Glutamatergic neuron (in vitro differentiated cells): ENCODE measurements at regions not wholly inside any gene's neighbourhood (a gene's known extent, or its start where the extent isn't known, plus 50 kb on each side); places are given as distances from the start of the nearest gene placed in this dataset.

Source experiments
- DNase-seq: peaks from one replicate; pipeline ENCODE4 v3.0.0; 2022
- H3K27ac Mint-ChIP-seq: one replicate; pipeline ENCODE4 v1.8.0; 2020; ENCODE audit warnings: mild to moderate bottlenecking, mixed read lengths, inconsistent platforms; ENCODE audit not compliant: unreplicated experiment
- H3K27me3 Mint-ChIP-seq: one replicate; pipeline ENCODE4 v1.8.0; 2020; ENCODE audit warnings: mild to moderate bottlenecking, moderate library complexity, mixed read lengths, inconsistent platforms; ENCODE audit not compliant: unreplicated experiment
- H3K36me3 Mint-ChIP-seq: one replicate; pipeline ENCODE4 v1.8.0; 2020; ENCODE audit warnings: mild to moderate bottlenecking, mixed read lengths, inconsistent platforms; ENCODE audit not compliant: unreplicated experiment
- H3K4me1 Mint-ChIP-seq: one replicate; pipeline ENCODE4 v1.8.0; 2020; ENCODE audit warnings: mild to moderate bottlenecking, low read depth, mixed read lengths, inconsistent platforms; ENCODE audit not compliant: unreplicated experiment
- H3K4me3 Mint-ChIP-seq: one replicate; pipeline ENCODE4 v1.8.0; 2020; ENCODE audit warnings: mild to moderate bottlenecking, mixed read lengths, inconsistent platforms; ENCODE audit not compliant: unreplicated experiment
- H3K9me3 Mint-ChIP-seq: one replicate; pipeline ENCODE4 v1.8.0; 2020; ENCODE audit warnings: mild to moderate bottlenecking, moderate library complexity, mixed read lengths, inconsistent platforms; ENCODE audit not compliant: unreplicated experiment
- CTCF ChIP-seq: fragments of 200-600 bp; sonication (generic); IDR thresholded peaks from one replicate; pipeline ENCODE4 v1.5.0; 2021; ENCODE audit not compliant: partially characterized antibody, unreplicated experiment

- H3K27me3 Mint-ChIP-seq: peaks cover 5% of the 10 kb centered on the region
- H3K4me3 Mint-ChIP-seq: no peak overlapping the region
- H3K4me1 Mint-ChIP-seq: no peaks in the 10 kb centered on the region
- no peak for TF ChIP-seq CTCF
- H3K36me3 Mint-ChIP-seq: no peaks in the 10 kb centered on the region
- no peak for DNase-seq
- no peak overlapping the region for H3K27ac Mint-ChIP-seq
- no peaks in the 10 kb centered on the region for H3K9me3 Mint-ChIP-seq
Observed at GRCh38 chr1:47659146-47659545, 221.3 kb downstream of the FOXD2 start.

- Mint-ChIP-seq H3K36me3 (no peaks in the 10 kb centered on the region), H3K9me3 (peaks cover 2% of the 10 kb centered on the region), H3K27ac (no peak overlapping the region), H3K4me3 (no peak overlapping the region), H3K27me3 (peaks cover 7% of the 10 kb centered on the region), H3K4me1 (no peaks in the 10 kb centered on the region)
- no peak for DNase-seq
- TF ChIP-seq CTCF: no peak
Observed at GRCh38 chr1:47660622-47661021, 222.8 kb downstream of the FOXD2 start.

GRCh38 chr1:47661040-47661439 lies 223.2 kb downstream of the FOXD2 start:
- no peak overlapping the region for H3K27ac Mint-ChIP-seq
- peaks cover 2% of the 10 kb centered on the region for H3K9me3 Mint-ChIP-seq
- no peaks in the 10 kb centered on the region for H3K36me3 Mint-ChIP-seq
- no peak overlapping the region for H3K4me3 Mint-ChIP-seq
- no peak for TF ChIP-seq CTCF
- no peaks in the 10 kb centered on the region for H3K4me1 Mint-ChIP-seq
- H3K27me3 Mint-ChIP-seq: peaks cover 5% of the 10 kb centered on the region
- DNase-seq: no peak

GRCh38 chr1:47662068-47662467 lies 224.2 kb downstream of the FOXD2 start:
- TF ChIP-seq CTCF: no peak
- no peak overlapping the region for H3K27ac Mint-ChIP-seq
- H3K4me1 Mint-ChIP-seq: no peaks in the 10 kb centered on the region
- no peaks in the 10 kb centered on the region for H3K36me3 Mint-ChIP-seq
- DNase-seq: no peak
- H3K9me3 Mint-ChIP-seq: peaks cover 2% of the 10 kb centered on the region
- no peak overlapping the region for H3K4me3 Mint-ChIP-seq
- peaks cover 5% of the 10 kb centered on the region for H3K27me3 Mint-ChIP-seq

GRCh38 chr1:47663286-47663685 lies 225.4 kb downstream of the FOXD2 start:
- no peak for DNase-seq
- no peaks in the 10 kb centered on the region for H3K36me3 Mint-ChIP-seq
- H3K9me3 Mint-ChIP-seq: peaks cover 2% of the 10 kb centered on the region
- no peaks in the 10 kb centered on the region for H3K4me1 Mint-ChIP-seq
- no peak overlapping the region for H3K4me3 Mint-ChIP-seq
- no peak overlapping the region for H3K27ac Mint-ChIP-seq
- no peak for TF ChIP-seq CTCF
- H3K27me3 Mint-ChIP-seq: peaks cover 3% of the 10 kb centered on the region
